ENCODE measurements at regions not wholly inside any gene's neighbourhood (a gene's known extent, or its start where the extent isn't known, plus 50 kb on each side); places are given as distances from the start of the nearest gene placed in this dataset.
"Not testable (repeated sequence)": the region's sequence is repeated elsewhere in the genome, so short reads cannot be mapped to it uniquely, and the experiment has no call there.

- no peak for DNase-seq (ENCODE audit: extremely low read depth in 1 of 2, low read depth in 1 of 2)
Observed at GRCh38 chr14:89056394-89056793, 231.9 kb downstream of the TTC8 start.

GRCh38 chr14:89058697-89059096, 234.2 kb downstream of the TTC8 start:
- no peak for DNase-seq (ENCODE audit: extremely low read depth in 1 of 2, low read depth in 1 of 2)

GRCh38 chr14:89060191-89060590, 235.7 kb downstream of the TTC8 start:
- DNase-seq (ENCODE audit: extremely low read depth in 1 of 2, low read depth in 1 of 2): no peak

- DNase-seq (ENCODE audit: extremely low read depth in 1 of 2, low read depth in 1 of 2): no peak
Observed at GRCh38 chr14:89061696-89062095, 237.2 kb downstream of the TTC8 start.

- DNase-seq (ENCODE audit: extremely low read depth in 1 of 2, low read depth in 1 of 2): no peak
Observed at GRCh38 chr14:89065879-89066278, 241.4 kb downstream of the TTC8 start.

- DNase-seq (ENCODE audit: extremely low read depth in 1 of 2, low read depth in 1 of 2): no peak
Observed at GRCh38 chr14:89067293-89067972, 243.0 kb downstream of the TTC8 start.

DNA sequence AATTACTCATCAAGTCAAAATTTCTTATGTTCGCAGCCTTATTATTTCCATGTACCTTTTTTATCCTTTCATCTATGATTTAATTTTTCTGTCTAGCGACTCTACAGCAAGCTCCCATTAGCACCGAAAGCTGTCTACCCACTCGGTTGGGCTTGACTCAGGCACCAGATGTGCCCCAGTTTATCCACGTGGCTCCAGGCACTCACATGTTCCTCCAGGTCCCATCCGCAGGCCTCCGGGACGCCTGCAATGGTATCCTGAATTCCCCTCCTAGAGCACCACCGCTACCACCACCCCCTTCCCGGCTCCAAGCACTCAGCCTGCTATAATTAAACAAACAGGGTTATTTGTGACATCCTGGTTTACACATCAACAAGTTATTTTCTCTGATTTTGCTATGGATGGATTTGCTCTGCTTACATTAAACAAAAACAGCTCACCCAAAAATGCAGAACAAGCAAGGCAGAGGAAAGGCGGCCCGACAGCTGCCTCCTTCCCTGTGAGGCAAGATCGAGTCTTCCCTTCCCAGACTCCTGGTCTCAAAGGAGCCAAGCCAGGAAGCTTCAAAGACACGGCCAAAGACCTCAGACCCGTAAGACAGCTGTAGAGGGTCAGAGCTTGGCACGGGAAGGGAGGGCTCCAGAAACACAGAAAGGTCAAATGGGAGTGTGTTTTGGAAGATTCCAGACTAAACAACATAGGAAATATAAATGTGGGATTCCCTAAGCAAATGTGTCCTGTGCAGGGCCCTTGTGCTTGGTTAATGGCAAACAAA, 253.8 kb downstream of the TTC8 start:
- no peak for DNase-seq (ENCODE audit: extremely low read depth in 1 of 2, low read depth in 1 of 2)

- no peak for DNase-seq (ENCODE audit: extremely low read depth in 1 of 2, low read depth in 1 of 2)
Observed at GRCh38 chr14:89085231-89085731, 260.8 kb downstream of the TTC8 start.

GRCh38 chr14:89085737-89086382, 261.4 kb downstream of the TTC8 start:
- no peak for DNase-seq (ENCODE audit: extremely low read depth in 1 of 2, low read depth in 1 of 2)

- no peak for DNase-seq (ENCODE audit: extremely low read depth in 1 of 2, low read depth in 1 of 2)
Observed at GRCh38 chr14:89088530-89088929, 264.1 kb downstream of the TTC8 start.

- DNase-seq (ENCODE audit: extremely low read depth in 1 of 2, low read depth in 1 of 2): no peak
Observed at GRCh38 chr14:89089330-89089729, 264.9 kb downstream of the TTC8 start.

DNA sequence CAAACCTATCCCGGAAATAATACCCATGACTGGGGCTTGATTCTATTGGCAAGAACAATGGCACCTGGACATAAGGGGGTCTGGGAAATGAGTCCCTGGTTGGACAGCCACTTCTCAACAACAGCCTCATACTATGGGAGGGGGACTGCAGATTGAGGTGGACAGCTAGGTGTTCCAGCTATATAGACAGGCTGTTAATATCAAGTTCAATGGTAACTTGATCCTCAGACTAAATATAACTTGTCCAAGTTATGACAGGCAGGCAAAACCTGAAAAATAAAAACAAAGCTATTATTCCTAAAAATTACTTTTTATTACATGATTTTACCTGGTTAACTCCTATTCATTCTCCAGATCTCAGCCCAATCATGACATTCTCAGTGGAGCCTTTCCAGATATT, 267.3 kb downstream of the TTC8 start:
- DNase-seq (ENCODE audit: extremely low read depth in 1 of 2, low read depth in 1 of 2): no peak

DNA sequence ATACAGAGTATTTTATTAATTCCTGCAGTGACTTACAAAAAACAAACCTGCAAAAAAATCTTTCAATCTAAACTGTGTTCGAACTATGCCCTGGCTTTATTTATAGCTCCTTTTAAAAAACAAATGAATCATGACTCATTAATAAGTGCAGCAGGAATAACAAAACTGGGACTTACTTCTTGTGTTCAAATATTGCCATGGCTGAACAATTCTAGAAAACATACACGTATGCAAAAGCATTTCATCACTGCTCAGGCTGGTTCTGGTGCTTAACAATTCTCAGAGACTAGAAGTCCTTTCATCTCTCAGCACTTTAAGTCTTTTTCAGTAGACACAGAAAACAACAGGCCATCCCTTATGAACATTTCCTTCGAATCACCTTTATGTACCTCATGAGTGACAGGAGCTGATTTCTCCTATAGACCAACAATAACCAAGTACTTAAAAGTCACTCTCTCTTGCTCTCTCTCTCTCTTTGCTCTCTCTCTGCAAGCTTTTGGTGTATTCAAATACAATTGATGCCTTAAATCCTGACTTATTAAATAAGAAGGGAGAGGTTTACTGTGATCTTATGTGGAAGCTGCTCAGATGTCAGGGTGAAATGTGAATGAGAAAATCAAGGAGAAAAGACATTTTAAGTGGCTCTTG, 268.8 kb downstream of the TTC8 start:
- DNase-seq (ENCODE audit: extremely low read depth in 1 of 2, low read depth in 1 of 2): no peak

GRCh38 chr14:89095036-89095435, 270.6 kb downstream of the TTC8 start:
- DNase-seq (ENCODE audit: extremely low read depth in 1 of 2, low read depth in 1 of 2): no peak

DNA sequence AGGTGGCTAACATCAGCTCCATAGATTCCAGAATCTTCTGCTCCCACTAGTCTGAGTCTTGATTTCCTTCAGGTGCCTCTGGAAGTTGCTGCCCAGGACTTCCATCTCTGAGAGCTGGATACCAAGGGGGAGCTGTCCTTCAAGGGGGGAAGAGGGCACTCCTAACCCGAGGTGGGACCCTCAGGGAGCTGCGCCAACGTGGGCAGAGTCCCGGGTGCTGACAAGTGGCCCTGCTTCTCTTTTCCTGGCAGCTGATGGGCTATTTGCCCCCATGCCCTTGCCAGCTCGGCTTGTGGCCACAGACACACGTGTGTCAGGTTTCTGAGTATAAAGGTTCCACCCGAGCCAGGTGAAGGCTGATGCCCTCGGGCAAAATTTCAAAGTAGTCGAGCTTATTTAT, 272.5 kb downstream of the TTC8 start:
- no peak for DNase-seq (ENCODE audit: extremely low read depth in 1 of 2, low read depth in 1 of 2)

DNA sequence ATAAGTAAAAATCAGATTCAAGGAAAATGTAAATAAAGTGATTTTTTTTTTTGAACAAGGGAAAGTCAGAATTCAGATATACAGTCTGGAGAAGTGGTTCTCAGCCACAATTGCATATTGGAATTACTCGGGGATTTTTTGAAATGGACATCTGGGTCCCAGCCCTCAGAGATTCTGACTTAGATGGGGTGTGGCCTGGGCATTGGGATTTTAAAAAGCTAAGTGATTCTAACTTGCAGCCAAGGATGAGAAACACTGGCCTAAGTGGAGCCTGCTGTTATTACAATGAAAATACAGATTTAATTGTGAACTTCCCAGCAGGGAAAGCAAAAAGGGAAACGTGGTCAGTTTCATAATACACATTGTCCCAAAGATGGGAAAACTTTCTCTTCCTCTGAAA, 273.8 kb downstream of the TTC8 start:
- DNase-seq (ENCODE audit: extremely low read depth in 1 of 2, low read depth in 1 of 2): no peak

GRCh38 chr14:89104171-89104817, 279.8 kb downstream of the TTC8 start:
- not testable (repeated sequence) for DNase-seq (ENCODE audit: extremely low read depth in 1 of 2, low read depth in 1 of 2)

DNA sequence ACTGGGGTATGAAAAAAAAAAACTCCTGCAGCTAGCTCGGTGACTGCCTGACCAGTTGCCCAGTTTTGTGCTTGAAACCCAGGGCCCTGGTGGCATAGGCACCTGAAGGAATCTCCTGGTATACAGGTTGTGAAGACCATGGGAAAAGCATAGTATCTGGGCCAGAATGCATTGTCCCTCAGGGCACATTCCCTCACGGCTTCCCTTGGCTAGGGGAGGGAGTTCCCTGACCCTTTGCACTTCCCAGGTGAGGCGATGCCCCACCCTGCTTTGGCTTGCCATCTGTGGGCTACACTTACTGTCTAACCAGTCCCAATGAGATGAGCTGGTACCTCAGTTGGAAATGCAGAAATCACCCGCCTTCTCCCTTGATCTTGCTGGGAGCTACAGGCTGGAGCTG, 280.4 kb downstream of the TTC8 start:
- DNase-seq (ENCODE audit: extremely low read depth in 1 of 2, low read depth in 1 of 2): not testable (repeated sequence)

Data from stimulated activated CD8-positive, alpha-beta memory T cell treated with anti-CD3 and anti-CD28 coated beads, Interleukin-7, amount 100 ng/mL, for 48 hours (primary cell).